SKM-1 treated with dmso at 0.1 percent for 144 hours (cell line): ENCODE measurements at regions not wholly inside any gene's neighbourhood (a gene's known extent, or its start where the extent isn't known, plus 50 kb on each side); places are given as distances from the start of the nearest gene placed in this dataset.

ENCODE experiments used
- DNase-seq: peaks from one replicate; lab custom pipeline; 2025; ENCODE audit not compliant: unreplicated experiment; lab: John Stamatoyannopoulos, UW

DNA sequence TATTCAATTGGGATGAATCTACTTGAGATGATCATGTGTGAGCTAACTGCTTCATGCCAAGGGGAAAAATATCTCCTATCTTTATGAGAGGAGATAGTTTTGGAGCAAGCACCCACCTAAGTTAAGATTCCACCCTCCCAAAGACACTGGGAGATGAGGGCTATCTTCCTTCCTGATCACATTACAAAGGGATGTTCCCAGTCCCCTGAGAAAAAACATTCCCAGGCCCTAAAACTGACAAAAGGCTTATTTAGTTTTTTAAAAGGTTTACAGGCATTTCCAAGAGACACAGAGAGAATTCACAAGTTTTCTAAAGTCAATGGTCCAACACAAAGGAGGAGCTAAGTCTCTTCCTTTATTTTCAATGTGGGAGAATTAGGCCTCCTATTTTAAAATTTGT lies 401.5 kb downstream of the FBXO15 start:
- no peak for DNase-seq

DNA sequence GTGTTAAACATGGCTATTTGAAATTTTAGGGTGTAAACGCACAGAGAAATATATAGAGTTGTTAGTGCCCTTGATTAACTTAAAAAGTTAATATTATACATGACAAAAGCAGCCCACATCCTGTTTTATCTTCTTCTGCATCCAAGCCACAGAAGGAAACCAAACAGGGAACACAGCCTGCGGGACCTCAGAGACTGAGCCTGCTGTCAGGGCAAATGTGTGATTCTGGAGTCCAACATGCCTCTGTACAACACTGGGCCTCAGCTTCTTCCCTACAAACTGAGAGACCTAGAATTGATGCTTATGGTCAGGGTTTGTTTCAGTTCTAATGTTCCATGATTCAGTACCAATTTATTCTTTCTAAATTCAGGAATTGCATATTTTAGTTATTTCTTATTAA lies 404.7 kb downstream of the FBXO15 start:
- no peak for DNase-seq

DNA sequence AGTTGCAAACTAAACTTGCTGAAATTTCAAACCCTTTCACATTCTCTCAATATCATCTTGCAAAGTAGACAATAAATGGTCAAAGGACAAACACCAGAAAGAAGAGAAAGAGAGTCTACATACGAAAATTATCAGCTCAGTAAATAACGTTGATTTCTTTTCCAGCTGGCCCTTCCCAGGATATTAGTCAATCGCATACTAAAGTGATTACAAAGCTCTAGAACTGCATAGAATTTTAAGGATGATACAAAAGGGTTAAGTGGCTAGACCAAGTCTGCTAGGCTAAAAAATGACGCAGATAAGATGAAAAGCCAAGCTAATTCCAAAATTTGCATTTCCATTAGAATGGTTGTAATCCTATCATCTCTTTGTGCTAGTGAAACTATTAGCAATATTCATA lies 405.7 kb downstream of the FBXO15 start:
- no peak for DNase-seq

DNA sequence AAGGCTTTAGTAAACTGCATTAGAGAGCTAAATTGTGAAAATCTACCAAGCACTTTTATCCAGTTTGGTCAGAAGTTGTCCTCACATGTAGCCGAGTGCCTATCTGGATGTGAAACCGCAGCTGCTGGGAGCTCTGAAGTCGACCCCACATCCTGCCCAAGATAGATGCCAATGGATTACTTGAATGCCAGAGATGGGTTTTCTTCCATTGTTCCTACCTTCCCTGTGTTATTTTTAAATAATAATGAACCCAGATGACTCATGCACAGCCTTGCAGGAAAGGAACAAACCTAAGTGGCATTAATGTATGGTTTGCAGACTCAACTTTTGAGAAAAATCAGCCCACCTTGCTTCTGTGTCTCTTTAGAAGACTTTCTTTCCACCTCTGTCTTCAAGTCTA lies 408.5 kb downstream of the FBXO15 start:
- DNase-seq, result no peak

DNA sequence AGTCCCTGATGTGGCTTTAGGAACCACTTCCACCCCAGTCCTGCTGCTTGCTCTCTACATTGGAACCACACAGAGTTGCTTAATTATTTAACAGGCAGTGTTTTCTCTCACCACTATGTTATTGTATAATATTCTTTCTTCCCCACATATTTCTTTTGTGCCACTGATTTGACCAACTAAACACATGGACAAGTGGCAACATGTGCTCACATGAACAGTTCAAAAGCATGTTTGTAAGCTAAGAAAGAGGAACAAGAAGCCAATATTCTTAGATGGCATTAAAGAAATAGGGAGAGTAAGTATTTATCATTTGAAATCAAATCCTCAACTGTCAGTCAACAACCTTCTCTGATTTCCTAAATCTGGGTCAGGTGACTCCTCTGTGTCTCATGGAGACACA lies 409.6 kb downstream of the FBXO15 start:
- DNase-seq, result no peak

DNA sequence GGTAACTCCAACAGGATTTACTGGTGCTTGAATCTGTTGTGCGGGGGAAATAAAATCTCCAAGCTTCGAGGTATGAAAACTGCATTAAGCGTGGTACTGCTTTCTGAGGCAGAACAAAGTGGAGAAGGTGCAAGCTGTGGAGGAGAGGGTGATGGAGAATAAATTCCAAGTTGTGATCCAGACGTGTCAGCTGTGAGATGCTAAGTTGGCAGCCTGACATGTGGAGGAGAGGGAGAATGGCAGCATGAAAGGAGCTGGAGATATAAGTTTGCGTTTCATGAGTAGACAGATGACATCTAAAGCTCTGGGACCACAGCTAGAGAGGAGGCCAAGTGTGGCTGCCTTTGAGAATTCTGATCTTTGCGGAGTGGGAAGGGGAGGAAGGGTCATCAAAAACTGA lies 411.8 kb downstream of the FBXO15 start:
- DNase-seq, result no peak

DNA sequence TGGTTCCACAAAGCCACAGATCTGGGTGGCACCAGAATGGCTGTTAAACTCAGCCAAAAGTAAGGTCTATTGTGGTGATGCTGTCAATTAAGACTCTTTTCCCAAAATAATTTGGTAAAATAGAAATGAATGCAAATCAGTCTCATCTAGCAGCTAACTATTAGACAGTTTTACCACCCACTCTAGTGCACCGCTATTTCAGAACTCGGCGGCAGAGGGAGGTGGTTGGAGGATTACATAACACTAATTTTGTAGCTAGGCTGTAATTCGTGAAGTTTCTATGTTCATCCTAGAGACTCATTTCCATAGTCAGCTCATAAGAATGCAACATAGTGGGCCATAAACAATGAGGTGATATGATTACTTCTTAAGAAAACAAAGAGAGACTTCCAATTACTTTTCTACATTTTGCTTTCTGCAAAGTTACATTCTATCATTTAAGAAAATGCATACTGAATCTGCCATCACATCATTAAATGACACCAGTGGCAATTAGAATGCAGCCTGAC lies 413.8 kb downstream of the FBXO15 start:
- DNase-seq, result no peak

DNA sequence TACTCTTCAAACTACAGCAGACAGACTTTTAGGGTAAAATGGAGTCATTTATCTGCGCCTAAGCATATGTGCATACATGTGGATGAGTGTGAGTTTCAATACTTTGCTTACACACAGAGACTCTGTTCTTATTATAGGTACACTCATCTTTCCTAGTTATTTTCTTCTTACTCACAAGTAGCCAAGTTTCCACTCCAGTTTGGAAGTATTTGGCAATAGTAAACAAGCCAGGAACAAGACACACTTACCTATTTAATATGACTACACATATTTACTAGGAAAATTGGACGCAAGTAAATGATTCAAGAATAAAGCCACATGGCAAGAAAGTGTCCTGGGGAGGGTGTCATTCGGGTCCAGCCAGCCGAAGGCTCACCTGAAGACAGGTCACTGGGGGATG lies 414.3 kb downstream of the FBXO15 start:
- DNase-seq, result no peak

DNA sequence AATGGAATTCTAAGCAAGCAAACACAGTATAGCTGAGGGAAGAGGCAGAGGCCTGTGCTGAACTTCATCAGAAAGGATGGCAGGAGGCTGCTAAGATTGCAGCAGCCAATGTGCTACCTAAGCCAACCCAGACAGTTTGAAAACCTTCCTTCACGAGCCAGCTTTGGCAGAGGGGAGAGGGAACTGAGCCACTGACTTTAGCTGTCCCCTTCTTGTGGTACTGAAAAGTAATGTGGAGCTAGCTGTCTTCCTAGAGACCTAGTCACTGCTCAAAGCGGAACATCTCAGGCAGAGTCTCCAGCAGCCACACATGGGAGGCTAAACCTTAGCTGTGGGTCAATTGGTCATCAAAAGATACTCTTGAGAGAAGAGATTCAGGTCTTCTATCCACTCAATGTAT lies 419.0 kb downstream of the FBXO15 start:
- DNase-seq, result no peak

DNA sequence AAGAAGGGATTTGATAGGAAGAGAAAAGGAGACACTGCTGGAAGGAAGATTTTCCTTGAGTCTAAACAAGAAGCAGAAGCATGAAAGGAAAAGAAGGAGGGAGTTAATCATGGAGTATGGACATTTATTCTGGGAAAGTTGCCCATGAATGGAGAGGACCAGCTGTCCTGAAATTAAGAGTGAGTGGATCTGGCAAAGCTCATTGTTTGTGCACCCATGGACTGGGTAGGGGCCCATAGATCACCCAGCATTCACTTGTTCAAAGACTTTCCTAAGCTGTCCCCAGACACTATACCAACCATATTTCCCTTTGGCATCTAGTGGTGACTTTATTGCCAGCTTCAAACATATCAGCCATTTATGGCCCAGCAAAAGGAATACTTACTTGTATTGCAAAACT lies 422.7 kb downstream of the FBXO15 start:
- DNase-seq, result no peak

DNA sequence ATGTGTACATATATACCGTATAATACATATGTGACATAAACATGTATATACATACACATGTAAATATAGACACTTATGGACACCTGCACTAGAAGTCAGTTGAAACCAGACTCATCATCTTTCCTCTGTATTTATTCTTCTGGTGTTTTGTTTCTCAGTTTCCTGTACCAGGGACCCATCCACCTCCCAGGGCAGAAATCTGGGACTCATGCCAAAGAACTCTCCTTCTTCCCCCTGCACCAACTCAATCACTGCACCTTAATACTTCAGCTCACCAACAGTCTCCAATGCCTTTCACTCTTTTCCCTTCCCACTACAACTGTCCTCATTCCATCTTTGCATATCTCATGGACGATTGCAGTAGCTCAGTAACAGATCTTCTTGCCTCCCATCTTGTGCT lies 428.0 kb downstream of the FBXO15 start:
- DNase-seq, result no peak

DNA sequence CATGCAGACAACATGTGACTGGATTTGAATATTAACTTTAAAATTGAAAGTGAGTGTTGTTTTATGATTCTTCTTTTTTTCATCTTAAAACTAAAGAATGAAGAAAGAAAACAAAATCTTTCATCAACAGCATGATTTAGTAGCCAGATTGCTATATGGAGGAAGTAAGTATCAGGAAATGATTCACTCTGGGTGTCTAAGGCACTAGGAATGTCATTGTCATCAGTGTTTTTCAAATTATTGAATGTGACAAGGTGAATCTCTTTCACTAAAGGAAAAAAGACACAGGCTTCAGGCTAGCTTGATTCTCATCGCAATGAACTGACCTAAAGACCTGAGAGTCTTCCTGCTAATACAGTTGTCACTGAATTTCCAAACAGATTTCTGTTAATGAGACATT lies 430.1 kb downstream of the FBXO15 start:
- no peak for DNase-seq

DNA sequence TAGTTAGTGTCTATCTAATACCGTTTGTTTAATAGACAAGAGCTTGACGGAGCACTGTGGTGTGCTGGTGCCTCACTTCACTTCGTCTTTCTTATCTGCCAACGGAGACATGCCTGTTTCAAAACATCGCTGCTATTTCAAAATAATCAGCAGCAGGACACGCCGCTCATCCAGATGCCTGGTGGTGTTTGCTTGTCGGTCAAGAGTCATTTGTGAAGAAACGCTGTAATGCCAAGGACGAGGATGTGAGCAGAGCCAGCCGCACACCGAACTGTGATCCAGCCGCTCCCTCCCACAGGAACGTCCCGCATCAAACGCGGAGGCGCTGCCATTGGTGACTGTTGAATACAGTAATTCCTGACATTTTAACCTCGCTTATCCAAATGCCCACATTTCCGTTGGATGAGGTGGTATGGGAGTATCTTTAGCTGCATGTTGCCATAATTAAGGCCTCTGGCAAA lies 432.4 kb downstream of the FBXO15 start:
- no peak for DNase-seq

DNA sequence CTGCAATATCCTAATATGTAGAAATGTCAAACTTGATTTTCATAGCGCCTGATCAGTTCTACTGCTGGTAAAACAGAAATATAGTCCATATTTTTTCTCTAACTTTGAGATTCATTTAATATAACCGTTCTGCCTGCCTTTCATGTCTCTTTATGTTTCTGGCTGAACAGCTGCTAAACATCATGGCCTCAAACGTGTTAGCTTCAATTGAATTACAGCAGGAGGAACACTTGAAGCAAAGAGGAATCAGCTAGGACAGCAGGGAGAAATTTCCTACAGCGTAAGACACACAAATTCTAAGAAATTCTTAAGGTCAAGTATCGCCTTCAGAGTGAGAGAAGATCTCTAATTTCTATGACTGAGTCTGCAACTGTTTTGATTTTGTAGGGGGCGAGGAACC lies 433.2 kb downstream of the FBXO15 start:
- DNase-seq, result no peak

DNA sequence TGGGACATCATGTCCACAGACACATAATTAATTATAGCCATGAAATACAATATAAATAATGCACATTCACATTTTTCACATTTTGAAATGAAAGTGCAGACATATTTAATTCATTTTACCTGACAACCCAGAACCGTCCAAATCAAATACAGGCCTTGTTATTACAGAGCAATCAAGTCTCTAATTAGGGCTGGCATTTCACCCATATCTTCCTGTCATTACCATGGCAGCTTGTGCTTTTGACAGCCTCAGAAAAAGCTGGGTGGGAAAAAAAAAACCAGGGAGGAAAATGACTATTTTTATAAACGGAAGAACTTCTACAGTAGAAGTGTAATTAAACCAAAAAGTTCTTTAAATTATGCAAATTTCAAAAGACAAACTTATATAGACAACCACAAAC lies 436.4 kb downstream of the FBXO15 start:
- no peak for DNase-seq

DNA sequence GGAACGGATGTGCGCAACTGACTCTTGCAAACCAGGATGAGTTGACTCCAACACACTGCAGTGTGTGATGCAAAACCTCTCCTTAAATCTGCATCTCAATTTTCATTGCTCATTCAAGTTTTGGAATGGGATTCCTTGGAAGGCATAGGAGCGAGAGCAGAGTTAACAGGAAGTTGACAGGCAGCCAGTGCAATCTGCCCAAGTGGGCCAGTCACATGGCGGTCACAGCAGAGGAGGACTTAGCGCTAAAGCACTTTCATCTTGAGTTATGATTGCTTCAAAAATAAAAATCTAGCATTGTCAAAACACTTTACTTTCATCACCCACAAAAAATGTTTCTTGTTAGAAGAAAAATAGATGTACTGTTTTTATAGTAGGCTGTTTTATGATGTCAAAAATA lies 439.0 kb downstream of the FBXO15 start:
- DNase-seq, result no peak

DNA sequence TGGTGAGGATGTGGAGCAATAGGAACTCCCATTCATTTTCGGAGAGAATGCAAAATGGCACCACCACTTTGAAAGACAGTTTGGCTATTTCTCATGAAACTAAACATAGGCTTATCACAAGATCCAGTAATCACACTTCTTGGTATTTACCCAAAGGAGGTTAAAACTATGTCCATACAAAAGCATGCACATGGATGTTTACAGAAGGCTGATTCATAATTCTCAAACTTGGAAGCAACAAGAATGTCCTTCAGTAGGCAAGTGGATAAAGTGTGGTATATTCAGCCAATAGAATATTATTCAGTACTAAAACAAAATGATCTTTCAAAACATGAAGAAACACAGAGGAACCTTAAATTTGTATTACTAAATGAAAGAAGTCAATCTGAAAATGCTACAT lies 440.6 kb downstream of the FBXO15 start:
- no peak for DNase-seq

DNA sequence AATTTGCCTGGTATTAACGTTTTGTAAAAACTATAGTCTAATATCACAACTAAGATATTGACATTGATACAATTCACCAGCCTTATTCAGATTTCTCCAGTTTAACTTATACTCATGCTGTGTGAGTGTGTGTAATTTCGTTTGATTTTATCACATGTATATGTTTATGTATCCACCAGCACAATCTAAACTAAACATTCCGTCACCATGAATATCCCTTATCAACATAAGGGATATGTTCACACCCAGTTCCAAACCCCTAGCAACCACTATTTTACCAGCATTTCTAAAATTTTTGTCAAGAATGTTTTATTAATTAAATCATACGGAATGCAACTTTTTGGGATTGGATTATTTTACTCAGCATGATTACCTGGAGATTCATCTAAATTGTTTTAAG lies 450.3 kb downstream of the FBXO15 start:
- DNase-seq, result no peak

DNA sequence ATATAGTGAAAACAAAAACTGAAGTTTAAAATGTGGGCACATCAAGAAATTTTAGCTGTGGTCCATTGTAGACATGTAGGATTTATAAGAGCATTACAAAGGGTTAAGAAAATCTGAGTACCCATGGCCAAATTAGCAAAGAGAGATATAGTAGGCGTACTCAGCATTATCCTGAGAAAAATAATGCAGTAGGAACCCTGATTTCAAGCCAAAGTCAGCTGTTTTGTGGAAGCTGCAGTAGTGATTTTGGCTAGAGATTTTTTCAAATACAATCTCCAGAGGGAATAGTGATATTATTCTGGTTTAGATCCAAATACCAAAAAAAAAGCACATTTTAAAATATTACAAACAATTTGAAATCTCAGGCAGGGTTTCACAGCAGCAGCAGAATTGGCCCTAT lies 450.9 kb downstream of the FBXO15 start:
- DNase-seq, result no peak

DNA sequence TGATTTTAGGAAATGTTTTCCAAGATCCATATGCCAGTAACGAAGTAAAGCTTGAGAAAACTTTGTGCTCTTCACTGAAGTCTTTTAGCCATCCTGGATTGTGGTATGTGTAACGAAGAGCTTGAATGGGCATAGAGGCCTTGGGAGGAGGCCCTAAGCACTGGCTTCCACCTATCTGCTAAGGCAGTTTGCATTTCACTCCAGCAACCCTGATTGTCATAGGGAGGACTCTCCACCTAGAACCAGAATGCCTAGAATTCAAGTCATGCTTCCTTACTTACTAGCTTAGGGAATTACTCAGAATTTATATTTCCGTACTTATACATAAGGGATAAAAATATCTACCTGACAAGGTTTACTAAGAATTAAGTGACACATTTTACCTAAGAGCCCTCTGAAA lies 451.5 kb downstream of the FBXO15 start:
- DNase-seq, result no peak

DNA sequence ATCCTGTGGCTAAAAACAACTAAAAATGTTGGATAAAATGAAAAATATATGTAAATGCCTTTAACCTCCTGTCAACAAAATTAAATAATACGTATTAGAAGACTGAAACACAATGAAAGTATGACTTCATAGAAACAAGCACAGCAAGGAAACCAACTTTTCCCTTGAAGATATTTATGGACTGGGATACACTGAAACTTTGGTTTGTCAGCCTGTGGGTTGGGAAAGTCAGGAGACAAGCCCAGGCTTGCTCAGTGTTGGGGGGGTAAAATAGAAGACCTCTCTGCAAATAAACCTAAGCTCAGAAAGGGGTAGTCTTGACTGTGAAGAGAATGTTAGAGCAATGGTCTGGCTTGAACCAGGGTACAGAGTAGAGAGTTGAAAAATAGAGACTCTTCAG lies 454.5 kb downstream of the FBXO15 start:
- no peak for DNase-seq

DNA sequence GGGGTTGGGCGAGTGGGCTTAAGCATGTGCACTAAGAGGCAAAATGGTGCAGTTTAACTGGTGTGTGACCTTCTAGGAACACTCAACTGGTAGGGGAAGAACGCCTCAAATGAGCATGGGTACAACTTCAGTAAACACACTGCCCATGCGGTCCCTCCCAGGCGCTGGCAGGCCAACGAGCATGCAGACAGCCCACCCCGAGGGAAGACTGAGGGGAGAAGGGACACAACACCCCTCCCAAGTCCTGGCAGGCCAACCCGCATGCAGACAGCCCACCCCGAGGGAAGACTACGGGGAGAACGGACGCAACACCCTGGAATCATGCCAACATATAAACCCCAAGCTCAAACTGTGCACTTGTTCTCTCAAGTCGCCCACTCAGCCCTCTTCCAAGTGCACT lies 456.0 kb downstream of the FBXO15 start:
- DNase-seq, result no peak

DNA sequence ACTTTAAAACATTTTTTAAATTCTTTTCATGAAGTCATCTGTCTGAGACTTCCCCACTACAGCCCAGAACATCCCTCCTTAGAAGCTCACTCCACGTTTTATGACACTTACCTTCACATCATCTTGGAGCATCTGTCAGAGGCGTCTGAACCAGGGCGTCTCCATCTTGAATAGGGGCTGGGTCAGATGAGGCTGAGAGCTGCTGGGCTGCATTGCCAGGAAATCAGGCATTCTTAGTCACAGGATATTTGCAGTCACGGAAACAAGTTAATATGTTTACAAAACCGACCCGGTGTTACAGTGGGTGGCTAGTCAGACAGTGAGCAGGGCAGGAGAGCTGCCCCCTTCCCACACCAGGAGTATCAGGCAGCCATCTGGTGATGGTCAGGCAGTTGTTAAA lies 456.5 kb downstream of the FBXO15 start:
- no peak for DNase-seq

DNA sequence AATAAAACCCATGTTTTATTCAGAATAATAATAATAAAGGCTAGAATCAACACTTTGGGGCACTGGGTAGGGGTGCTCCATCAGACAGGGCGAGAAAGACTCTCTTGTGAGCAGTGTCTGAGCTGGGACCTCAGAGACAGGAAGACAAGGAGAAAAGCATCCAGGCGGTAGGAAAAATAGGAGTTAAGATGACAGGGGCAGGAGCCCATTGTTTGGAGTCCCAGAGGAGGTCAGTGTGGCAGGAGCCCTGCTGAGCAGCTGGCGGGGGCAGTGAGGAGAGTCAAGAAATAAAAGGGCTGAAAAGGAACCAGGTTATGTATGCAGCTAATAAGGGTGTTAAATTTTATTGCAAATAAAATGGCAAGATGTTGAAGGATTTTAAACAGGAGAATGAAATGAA lies 457.4 kb downstream of the FBXO15 start:
- DNase-seq, result no peak
